Spleen (tissue), 11 donors: ENCODE measurements at regions not wholly inside any gene's neighbourhood (a gene's known extent, or its start where the extent isn't known, plus 50 kb on each side); places are given as distances from the start of the nearest gene placed in this dataset.

Experiments used
- DNase-seq: peaks from one replicate; pipeline ENCODE4 v3.0.0-alpha.2; 2020
- H3K27ac ChIP-seq, 8 donors: fragments of 200-600 bp; sonication (generic) in 7 of 8; 1 replicate in 4 of 8; 2 replicates in 4 of 8; pipeline versions ENCODE4 v1.5.0 to v1.8.0; 2016 to 2021; ENCODE audit warnings: inconsistent platforms in 4 of 8, mild to moderate bottlenecking in 4 of 8, moderate library complexity in 1 of 8
- H3K27me3 ChIP-seq, 7 donors: fragments of 200-600 bp; sonication (generic) in 6 of 7; replicated peaks in 1 of 7; 1 replicate in 4 of 7; 2 replicates in 3 of 7; pipeline versions ENCODE4 v1.5.0 to v1.8.0; 2016 to 2021; ENCODE audit warnings: inconsistent platforms in 3 of 7, mild to moderate bottlenecking in 1 of 7
- H3K36me3 ChIP-seq, 6 donors: fragments of 200-600 bp; sonication (generic) in 5 of 6; 1 replicate in 4 of 6; 2 replicates in 2 of 6; pipeline versions ENCODE4 v1.5.0 to v1.8.0; 2016 to 2021; ENCODE audit warnings: inconsistent platforms in 2 of 6
- H3K4me1 ChIP-seq, 6 donors: fragments of 200-600 bp; sonication (generic) in 5 of 6; 1 replicate in 3 of 6; 2 replicates in 3 of 6; pipeline versions ENCODE4 v1.5.0 to v1.8.0; 2016 to 2021; ENCODE audit warnings: inconsistent platforms in 3 of 6
- H3K4me3 ChIP-seq, 8 donors: fragments of 200-600 bp; sonication (generic) in 7 of 8; 1 replicate in 4 of 8; 2 replicates in 4 of 8; pipeline versions ENCODE4 v1.5.0 to v1.8.0; 2016 to 2021; ENCODE audit warnings: inconsistent platforms in 4 of 8, mild to moderate bottlenecking in 4 of 8, moderate library complexity in 2 of 8
- H3K9me3 ChIP-seq, 8 donors: fragments of 200-600 bp; sonication (generic) in 7 of 8; 1 replicate in 4 of 8; 2 replicates in 4 of 8; pipeline versions ENCODE4 v1.5.0 to v1.8.0; 2016 to 2021; ENCODE audit warnings: inconsistent platforms in 4 of 8
- POLR2A ChIP-seq, 3 donors: fragments of 450-650 bp; IDR thresholded peaks; one replicate each; pipeline ENCODE4 v1.5.1; 2017; ENCODE audit warnings: antibody characterized with exemption in 3 of 3, mild to moderate bottlenecking in 1 of 3
- POLR2AphosphoS5 ChIP-seq, 3 donors: sonication (generic); formaldehyde crosslinking; IDR thresholded peaks; one replicate each; pipeline ENCODE4 v1.5.1; 2017; ENCODE audit warnings: antibody characterized with exemption in 3 of 3
- WGBS, 5 donors: extraction: QIAGEN DNeasy Blood & Tissue Kit in 3 of 5; methylation state at CpG; one replicate each; pipeline versions ENCODE4 v1.1.5 to v1.1.7; 2013 to 2018; 5-methylcytosine and 5-hydroxymethylcytosine counted together
- intact Hi-C: fragments of 100-400 bp; cut with DNase I; formaldehyde crosslinking; loops from one replicate; pipeline ENCODE4 v1.15.0; 2023; ENCODE audit warnings: low total_unique reads
- TF ChIP-seq, protein P1 (sequence below), 11 experiments: fragments of 200-600 bp in 7 of 11; fragments of 450-650 bp in 4 of 11; sonication (generic) in 4 of 11; IDR thresholded peaks in 8 of 11; conservative IDR thresholded peaks in 3 of 11; 1 replicate in 7 of 11; 2 replicates in 4 of 11; pipeline versions ENCODE4 v1.4.0 to v1.8.0; 2016 to 2021; ENCODE audit warnings: antibody characterized with exemption in 11 of 11, inconsistent platforms in 4 of 11, mild to moderate bottlenecking in 1 of 11
- donor health status: healthy with polysubstance abuse.
- donor health status: DM: no; HTN: no; CAD: no; lungs with moderate emphysema.
- donor health status: DM: no; HTN: no; CAD: no.
- donor health status: Bipolar disorder and iron deficiency.
- donor health status: healthy.
- donor health status: DM: no; HTN: no; CAD: no.
- donor health status: DM: yes; HTN: yes; CAD: no.

DNA sequence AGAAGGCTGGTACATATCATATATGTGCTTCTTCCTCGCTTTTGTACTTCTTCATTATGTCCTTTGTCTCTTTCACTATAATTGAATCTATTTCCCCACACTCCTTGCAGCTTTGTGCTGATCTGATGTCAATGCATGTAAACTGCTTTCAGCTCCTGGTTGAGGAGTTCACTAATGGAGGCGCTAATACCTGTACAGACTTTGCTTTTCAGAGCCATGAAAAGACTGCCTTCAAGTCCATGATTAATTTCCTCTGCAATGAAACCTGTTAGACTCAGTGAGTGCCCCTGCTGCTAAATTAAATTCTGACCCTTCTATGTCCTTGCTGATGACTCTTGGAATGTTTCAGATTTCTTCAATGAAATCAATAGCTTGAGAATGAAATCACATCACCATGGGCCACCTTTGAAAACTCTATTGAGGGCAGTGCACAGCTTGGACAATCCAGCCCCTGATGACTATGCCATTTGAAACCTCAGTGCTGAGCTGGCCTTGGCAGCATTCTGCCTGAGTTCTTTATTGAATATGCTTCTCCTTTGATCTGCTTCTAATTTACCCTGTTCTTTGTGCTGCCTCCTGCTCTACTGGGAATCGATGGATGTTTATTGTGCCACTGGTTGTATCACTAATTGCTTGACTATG, 358.2 kb upstream of the DMAC1 start:
- intact Hi-C loops: no loop called here
- no peaks in the 10 kb centered on the region for H3K4me1 ChIP-seq
- no peaks in the 10 kb centered on the region for H3K36me3 ChIP-seq
- H3K27ac ChIP-seq: no peak overlapping the region
- H3K9me3 ChIP-seq: no peaks in the 10 kb centered on the region
- 84 to 97% (median 91%) methylated on average over 3 of the region's 3 CpGs for WGBS, 5 donors
- DNase-seq: no peak
- TF ChIP-seq POLR2A (IDR thresholded peaks at IDR 0.05): no peak
- TF ChIP-seq, protein P1, sequence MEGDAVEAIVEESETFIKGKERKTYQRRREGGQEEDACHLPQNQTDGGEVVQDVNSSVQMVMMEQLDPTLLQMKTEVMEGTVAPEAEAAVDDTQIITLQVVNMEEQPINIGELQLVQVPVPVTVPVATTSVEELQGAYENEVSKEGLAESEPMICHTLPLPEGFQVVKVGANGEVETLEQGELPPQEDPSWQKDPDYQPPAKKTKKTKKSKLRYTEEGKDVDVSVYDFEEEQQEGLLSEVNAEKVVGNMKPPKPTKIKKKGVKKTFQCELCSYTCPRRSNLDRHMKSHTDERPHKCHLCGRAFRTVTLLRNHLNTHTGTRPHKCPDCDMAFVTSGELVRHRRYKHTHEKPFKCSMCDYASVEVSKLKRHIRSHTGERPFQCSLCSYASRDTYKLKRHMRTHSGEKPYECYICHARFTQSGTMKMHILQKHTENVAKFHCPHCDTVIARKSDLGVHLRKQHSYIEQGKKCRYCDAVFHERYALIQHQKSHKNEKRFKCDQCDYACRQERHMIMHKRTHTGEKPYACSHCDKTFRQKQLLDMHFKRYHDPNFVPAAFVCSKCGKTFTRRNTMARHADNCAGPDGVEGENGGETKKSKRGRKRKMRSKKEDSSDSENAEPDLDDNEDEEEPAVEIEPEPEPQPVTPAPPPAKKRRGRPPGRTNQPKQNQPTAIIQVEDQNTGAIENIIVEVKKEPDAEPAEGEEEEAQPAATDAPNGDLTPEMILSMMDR (IDR thresholded peaks at IDR 0.05 in 8 of 11, conservative IDR thresholded peaks at IDR 0.05 in 3 of 11): no peak
- TF ChIP-seq POLR2AphosphoS5 (IDR thresholded peaks at IDR 0.05): no peak
- H3K4me3 ChIP-seq: no peak overlapping the region
- no peaks in the 10 kb centered on the region for H3K27me3 ChIP-seq

DNA sequence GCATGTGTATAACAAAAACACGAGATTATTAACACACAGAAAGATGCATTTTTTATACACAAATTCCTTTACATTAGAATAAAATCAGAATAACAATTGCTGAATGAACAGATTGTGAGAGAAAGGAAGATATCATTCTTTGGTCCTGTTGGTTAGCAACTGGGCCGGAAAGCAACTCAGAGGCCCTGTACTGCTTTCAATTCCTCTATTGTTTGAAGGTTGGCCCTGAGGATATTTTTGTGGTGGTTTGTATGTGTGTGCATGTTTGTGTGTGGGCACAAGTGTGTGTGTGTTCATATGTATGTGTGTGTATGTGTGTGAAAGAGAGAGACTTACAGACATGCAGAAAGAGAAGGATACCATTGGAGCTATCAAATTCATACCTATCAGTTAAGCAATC, 356.8 kb upstream of the DMAC1 start:
- TF ChIP-seq, protein P1 (IDR thresholded peaks at IDR 0.05 in 8 of 11, conservative IDR thresholded peaks at IDR 0.05 in 3 of 11): no peak
- TF ChIP-seq POLR2AphosphoS5 (IDR thresholded peaks at IDR 0.05): no peak
- WGBS, 5 donors: 54 to 76% (median 67%) methylated on average over 2 of the region's 2 CpGs
- H3K27ac ChIP-seq: no peak overlapping the region
- no peaks in the 10 kb centered on the region for H3K4me1 ChIP-seq
- H3K27me3 ChIP-seq: no peaks in the 10 kb centered on the region
- no peak overlapping the region for H3K4me3 ChIP-seq
- peaks cover 0 to 12% (median 2%) of the 10 kb centered on the region in 8 donors for H3K9me3 ChIP-seq
- intact Hi-C loops: no loop called here
- DNase-seq: no peak
- H3K36me3 ChIP-seq: no peaks in the 10 kb centered on the region

DNA sequence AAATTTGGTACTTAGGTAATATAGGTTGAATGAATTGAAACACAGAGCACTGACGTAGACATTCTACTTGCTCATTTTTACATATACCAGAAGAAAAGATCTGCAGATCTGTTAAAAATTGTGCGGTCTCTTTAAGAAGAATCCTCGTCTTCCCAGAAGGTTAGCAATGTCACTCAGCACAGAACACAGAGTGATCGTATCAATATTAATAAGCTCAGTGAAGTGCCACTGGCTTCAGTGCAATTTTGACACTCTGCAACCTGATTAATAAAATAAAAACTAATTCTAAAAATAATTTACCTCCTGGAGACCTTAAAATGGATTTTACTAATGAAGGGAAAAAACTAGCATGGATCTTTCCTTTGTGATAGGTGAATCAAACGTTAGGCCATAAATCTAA, 356.1 kb upstream of the DMAC1 start:
- Histone ChIP-seq H3K27me3 (no peaks in the 10 kb centered on the region), H3K4me1 (no peaks in the 10 kb centered on the region), H3K4me3 (no peak overlapping the region), H3K27ac (no peak overlapping the region), H3K9me3 (peaks cover 0 to 18% (median 3%) of the 10 kb centered on the region in 8 donors), H3K36me3 (no peaks in the 10 kb centered on the region)
- intact Hi-C loops: no loop called here
- WGBS, 5 donors: 88 to 94% (median 91%) methylated on average over 5 of the region's 5 CpGs
- no peak for DNase-seq
- TF ChIP-seq POLR2A (IDR thresholded peaks at IDR 0.05) (no peak), POLR2AphosphoS5 (IDR thresholded peaks at IDR 0.05) (no peak)
- TF ChIP-seq, protein P1 (IDR thresholded peaks at IDR 0.05 in 8 of 11, conservative IDR thresholded peaks at IDR 0.05 in 3 of 11): no peak

DNA sequence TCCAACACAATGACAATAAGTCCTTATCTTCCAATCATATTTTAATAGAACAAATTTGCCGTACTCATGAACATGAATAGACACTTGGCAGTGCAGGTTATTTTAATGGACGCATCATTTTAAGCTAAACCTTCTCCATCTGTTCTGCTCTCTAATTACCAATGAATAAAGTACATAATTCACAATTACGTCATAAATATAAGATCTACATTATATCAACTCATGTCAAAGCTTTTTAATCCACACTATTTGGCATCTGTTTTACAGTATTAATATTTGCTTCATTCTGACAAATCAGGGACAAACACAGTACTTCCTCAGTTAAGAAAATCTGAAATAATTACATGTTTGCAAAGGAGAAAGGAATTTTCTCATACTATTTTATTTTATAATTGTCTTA, 344.1 kb upstream of the DMAC1 start:
- intact Hi-C loops: no loop called here

More for the DNA sequence above, 344.1 kb upstream of the DMAC1 start:
- WGBS, 5 donors: 89 to 95% (median 94%) methylated on average over 3 of the region's 3 CpGs
- H3K36me3 ChIP-seq: no peaks in the 10 kb centered on the region
- TF ChIP-seq, protein P1 (IDR thresholded peaks at IDR 0.05 in 8 of 11, conservative IDR thresholded peaks at IDR 0.05 in 3 of 11): no peak
- no peak for TF ChIP-seq POLR2AphosphoS5 (IDR thresholded peaks at IDR 0.05)
- TF ChIP-seq POLR2A (IDR thresholded peaks at IDR 0.05): no peak
- H3K27me3 ChIP-seq: no peaks in the 10 kb centered on the region
- H3K4me3 ChIP-seq: no peak overlapping the region
- DNase-seq: no peak
- no peak overlapping the region for H3K27ac ChIP-seq
- H3K9me3 ChIP-seq: no peaks in the 10 kb centered on the region
- no peaks in the 10 kb centered on the region for H3K4me1 ChIP-seq
